NT2/D1 (cell line): ENCODE measurements at regions not wholly inside any gene's neighbourhood (a gene's known extent, or its start where the extent isn't known, plus 50 kb on each side); places are given as distances from the start of the nearest gene placed in this dataset.

Experiments
- SUZ12 ChIP-seq: IDR thresholded peaks from 2 replicates; pipeline ENCODE4 v1.6.1; 2011; ENCODE audit not compliant: insufficient read length, insufficient read depth; ENCODE audit errors: extremely low read depth
- YY1 ChIP-seq: IDR thresholded peaks from 2 replicates; pipeline ENCODE4 v1.6.1; 2011; ENCODE audit not compliant: insufficient read length, insufficient read depth
- ZNF274 ChIP-seq: IDR thresholded peaks from 2 replicates; pipeline ENCODE4 v1.6.1; 2011; ENCODE audit warnings: mild to moderate bottlenecking, low read depth, low read length

GRCh38 chr6:6826961-6827360 lies 238.4 kb downstream of the LY86 start:
- TF ChIP-seq ZNF274 (no peak), SUZ12 (no peak), YY1 (no peak)
